HL-60 (cell line): ENCODE measurements at regions not wholly inside any gene's neighbourhood (a gene's known extent, or its start where the extent isn't known, plus 50 kb on each side); places are given as distances from the start of the nearest gene placed in this dataset.

ENCODE experiments used
- DNase-seq, 2 experiments: peaks; one replicate each; pipeline ENCODE4 v3.0.0-alpha.2; 2010 to 2020; ENCODE audit warnings: low read depth in 1 of 2, low spot score in 1 of 2
- H3K27ac ChIP-seq: fragments of 250-450 bp; sonication (Bioruptor Pico); replicated peaks from 2 replicates; pipeline ENCODE4 v1.5.1; 2020; ENCODE audit warnings: mild to moderate bottlenecking, moderate library complexity
- H3K27me3 ChIP-seq: fragments of 250-450 bp; sonication (Bioruptor Pico); 2 replicates; pipeline ENCODE4 v1.5.1; 2021; ENCODE audit warnings: mild to moderate bottlenecking, moderate library complexity; ENCODE audit not compliant: insufficient read depth, poor library complexity, severe bottlenecking
- H3K4me3 ChIP-seq: replicated peaks from 2 replicates; pipeline ENCODE4 v1.5.1; 2011; ENCODE audit warnings: mild to moderate bottlenecking, control low read depth, low read length; ENCODE audit not compliant: insufficient read depth
- GABPA ChIP-seq: IDR thresholded peaks from 2 replicates; pipeline ENCODE4 v1.6.1; 2012; ENCODE audit warnings: low read depth
- POLR2AphosphoS5 ChIP-seq: IDR thresholded peaks from 2 replicates; pipeline ENCODE4 v1.6.1; 2012; ENCODE audit warnings: low read depth
- SPI1 ChIP-seq: IDR thresholded peaks from 2 replicates; pipeline ENCODE4 v1.6.1; 2012; ENCODE audit warnings: low read depth, mild to moderate bottlenecking, borderline replicate concordance
- TF ChIP-seq, protein P1 (sequence below): IDR thresholded peaks from 2 replicates; pipeline ENCODE4 v1.6.1; 2012; ENCODE audit warnings: low read depth; ENCODE audit not compliant: insufficient replicate concordance
- TF ChIP-seq, protein P2 (sequence below): IDR thresholded peaks from one replicate; pipeline ENCODE4 v1.5.1; 2011; ENCODE audit warnings: low read length, control low read depth, inconsistent platforms; ENCODE audit not compliant: insufficient read depth

DNA sequence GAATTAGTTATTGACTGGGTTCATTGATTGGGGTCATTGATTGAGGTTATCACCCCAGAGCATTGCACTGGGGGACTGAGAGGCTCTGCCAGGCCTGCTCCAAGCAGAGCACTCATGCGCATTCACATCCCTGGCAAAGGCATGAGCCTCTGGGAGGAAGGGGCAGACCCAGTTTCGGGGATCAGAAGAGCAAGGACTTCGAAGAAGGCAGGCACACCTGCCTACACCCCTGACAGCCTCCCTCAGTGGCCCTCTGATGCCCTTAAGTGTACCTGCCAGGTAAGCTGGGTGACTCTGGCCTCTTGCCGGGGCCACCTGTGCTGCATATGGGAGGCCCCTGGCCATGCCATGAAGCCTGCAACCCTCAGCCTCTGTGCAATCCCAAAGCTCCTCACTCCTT is 181.1 kb downstream of the PTPN20 start:
- Histone ChIP-seq H3K4me3 (no peak overlapping the region), H3K27me3 (no peaks in the 10 kb centered on the region), H3K27ac (no peak overlapping the region)
- DNase-seq = no peak
- TF ChIP-seq, protein P1, sequence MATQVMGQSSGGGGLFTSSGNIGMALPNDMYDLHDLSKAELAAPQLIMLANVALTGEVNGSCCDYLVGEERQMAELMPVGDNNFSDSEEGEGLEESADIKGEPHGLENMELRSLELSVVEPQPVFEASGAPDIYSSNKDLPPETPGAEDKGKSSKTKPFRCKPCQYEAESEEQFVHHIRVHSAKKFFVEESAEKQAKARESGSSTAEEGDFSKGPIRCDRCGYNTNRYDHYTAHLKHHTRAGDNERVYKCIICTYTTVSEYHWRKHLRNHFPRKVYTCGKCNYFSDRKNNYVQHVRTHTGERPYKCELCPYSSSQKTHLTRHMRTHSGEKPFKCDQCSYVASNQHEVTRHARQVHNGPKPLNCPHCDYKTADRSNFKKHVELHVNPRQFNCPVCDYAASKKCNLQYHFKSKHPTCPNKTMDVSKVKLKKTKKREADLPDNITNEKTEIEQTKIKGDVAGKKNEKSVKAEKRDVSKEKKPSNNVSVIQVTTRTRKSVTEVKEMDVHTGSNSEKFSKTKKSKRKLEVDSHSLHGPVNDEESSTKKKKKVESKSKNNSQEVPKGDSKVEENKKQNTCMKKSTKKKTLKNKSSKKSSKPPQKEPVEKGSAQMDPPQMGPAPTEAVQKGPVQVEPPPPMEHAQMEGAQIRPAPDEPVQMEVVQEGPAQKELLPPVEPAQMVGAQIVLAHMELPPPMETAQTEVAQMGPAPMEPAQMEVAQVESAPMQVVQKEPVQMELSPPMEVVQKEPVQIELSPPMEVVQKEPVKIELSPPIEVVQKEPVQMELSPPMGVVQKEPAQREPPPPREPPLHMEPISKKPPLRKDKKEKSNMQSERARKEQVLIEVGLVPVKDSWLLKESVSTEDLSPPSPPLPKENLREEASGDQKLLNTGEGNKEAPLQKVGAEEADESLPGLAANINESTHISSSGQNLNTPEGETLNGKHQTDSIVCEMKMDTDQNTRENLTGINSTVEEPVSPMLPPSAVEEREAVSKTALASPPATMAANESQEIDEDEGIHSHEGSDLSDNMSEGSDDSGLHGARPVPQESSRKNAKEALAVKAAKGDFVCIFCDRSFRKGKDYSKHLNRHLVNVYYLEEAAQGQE = no peak
- TF ChIP-seq POLR2AphosphoS5 (no peak), SPI1 (no peak), GABPA (no peak)
- TF ChIP-seq, protein P2, sequence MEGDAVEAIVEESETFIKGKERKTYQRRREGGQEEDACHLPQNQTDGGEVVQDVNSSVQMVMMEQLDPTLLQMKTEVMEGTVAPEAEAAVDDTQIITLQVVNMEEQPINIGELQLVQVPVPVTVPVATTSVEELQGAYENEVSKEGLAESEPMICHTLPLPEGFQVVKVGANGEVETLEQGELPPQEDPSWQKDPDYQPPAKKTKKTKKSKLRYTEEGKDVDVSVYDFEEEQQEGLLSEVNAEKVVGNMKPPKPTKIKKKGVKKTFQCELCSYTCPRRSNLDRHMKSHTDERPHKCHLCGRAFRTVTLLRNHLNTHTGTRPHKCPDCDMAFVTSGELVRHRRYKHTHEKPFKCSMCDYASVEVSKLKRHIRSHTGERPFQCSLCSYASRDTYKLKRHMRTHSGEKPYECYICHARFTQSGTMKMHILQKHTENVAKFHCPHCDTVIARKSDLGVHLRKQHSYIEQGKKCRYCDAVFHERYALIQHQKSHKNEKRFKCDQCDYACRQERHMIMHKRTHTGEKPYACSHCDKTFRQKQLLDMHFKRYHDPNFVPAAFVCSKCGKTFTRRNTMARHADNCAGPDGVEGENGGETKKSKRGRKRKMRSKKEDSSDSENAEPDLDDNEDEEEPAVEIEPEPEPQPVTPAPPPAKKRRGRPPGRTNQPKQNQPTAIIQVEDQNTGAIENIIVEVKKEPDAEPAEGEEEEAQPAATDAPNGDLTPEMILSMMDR = no peak

GRCh38 chr10:47092831-47093230 is 181.6 kb downstream of the PTPN20 start:
- TF ChIP-seq GABPA (no peak), SPI1 (no peak), POLR2AphosphoS5 (no peak)
- TF ChIP-seq, protein P2 = no peak
- TF ChIP-seq, protein P1 = no peak
- H3K4me3 ChIP-seq = no peak overlapping the region
- no peaks in the 10 kb centered on the region for H3K27me3 ChIP-seq
- no peak for DNase-seq
- H3K27ac ChIP-seq = no peak overlapping the region

- DNase-seq = no peak
- Histone ChIP-seq H3K27ac (no peak overlapping the region), H3K4me3 (no peak overlapping the region), H3K27me3 (no peaks in the 10 kb centered on the region)
- TF ChIP-seq SPI1 = no peak
- TF ChIP-seq, protein P1 = no peak
Observed at GRCh38 chr10:47094126-47094525, 182.9 kb downstream of the PTPN20 start.

GRCh38 chr10:47094636-47095035 is 183.4 kb downstream of the PTPN20 start:
- Histone ChIP-seq H3K27ac (no peak overlapping the region), H3K27me3 (no peaks in the 10 kb centered on the region), H3K4me3 (no peak overlapping the region)
- DNase-seq = no peak
- TF ChIP-seq SPI1 = no peak
- no peak for TF ChIP-seq POLR2AphosphoS5
- no peak for TF ChIP-seq GABPA
- TF ChIP-seq, protein P2 = no peak
- TF ChIP-seq, protein P1 = no peak
